IMR-90 (cell line): ENCODE measurements at regions not wholly inside any gene's neighbourhood (a gene's known extent, or its start where the extent isn't known, plus 50 kb on each side); places are given as distances from the start of the nearest gene placed in this dataset.

Experiments used
- BHLHE40 ChIP-seq: fragments of 150-350 bp; IDR thresholded peaks from 2 replicates; pipeline ENCODE4 v1.6.1; 2016; ENCODE audit warnings: mild to moderate bottlenecking, low read depth, low read length
- CHD1 ChIP-seq: IDR thresholded peaks from 2 replicates; pipeline ENCODE4 v1.6.1; 2012; ENCODE audit warnings: low read depth, low read length, improper control_type of control experiment
- CTCF ChIP-seq: conservative IDR thresholded peaks from 2 replicates; pipeline ENCODE4 v1.5.1; 2012; ENCODE audit warnings: mild to moderate bottlenecking, low read depth, low read length, improper control_type of control experiment
- MXI1 ChIP-seq: IDR thresholded peaks from 2 replicates; pipeline ENCODE4 v1.6.1; 2012; ENCODE audit warnings: low read depth, mild to moderate bottlenecking, low read length, moderate library complexity, borderline replicate concordance
- USF2 ChIP-seq: fragments of 150-350 bp; IDR thresholded peaks from 2 replicates; pipeline ENCODE4 v1.6.1; 2017; ENCODE audit warnings: mild to moderate bottlenecking, antibody characterized with exemption, low read length, low read depth

GRCh38 chr21:14858311-14858710 lies 206.5 kb downstream of the NRIP1 start (continued):
- TF ChIP-seq CTCF (no peak), CHD1 (no peak), USF2 (no peak), BHLHE40 (no peak), MXI1 (no peak)
